Cardiac septum (tissue), 1 donor: ENCODE measurements at regions not wholly inside any gene's neighbourhood (a gene's known extent, or its start where the extent isn't known, plus 50 kb on each side); places are given as distances from the start of the nearest gene placed in this dataset.

Experiments
- DNase-seq: peaks from one replicate; pipeline ENCODE4 v3.0.0-alpha.2; 2020; ENCODE audit warnings: low spot score
- intact Hi-C: fragments of 100-400 bp; cut with DNase I; formaldehyde crosslinking; loops from one replicate; pipeline ENCODE4 v1.14.0; 2022
- donor health status: DM: no; HTN: no; CAD: no.

DNA sequence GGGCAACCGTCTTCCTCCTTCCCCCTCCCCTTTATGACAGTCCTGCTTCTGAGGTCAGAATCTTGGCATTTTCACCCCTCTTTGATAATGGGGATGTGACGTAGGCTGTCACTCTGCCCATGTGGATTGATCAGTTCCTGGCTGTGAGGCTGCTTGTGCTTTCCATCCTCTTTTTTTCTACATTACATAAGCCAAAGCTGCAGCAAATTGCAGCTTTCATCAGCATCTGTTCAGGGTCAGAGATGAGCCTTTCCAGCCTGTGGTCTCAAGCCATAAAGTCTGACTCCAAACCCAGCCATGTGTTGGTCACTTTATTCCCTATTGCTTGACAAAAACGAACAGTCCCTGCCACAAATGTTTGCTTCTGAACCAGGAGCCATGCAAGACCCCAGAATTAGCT, 535.1 kb downstream of the CDH11 start:
- intact Hi-C loops = no loop called here
- no peak for DNase-seq

DNA sequence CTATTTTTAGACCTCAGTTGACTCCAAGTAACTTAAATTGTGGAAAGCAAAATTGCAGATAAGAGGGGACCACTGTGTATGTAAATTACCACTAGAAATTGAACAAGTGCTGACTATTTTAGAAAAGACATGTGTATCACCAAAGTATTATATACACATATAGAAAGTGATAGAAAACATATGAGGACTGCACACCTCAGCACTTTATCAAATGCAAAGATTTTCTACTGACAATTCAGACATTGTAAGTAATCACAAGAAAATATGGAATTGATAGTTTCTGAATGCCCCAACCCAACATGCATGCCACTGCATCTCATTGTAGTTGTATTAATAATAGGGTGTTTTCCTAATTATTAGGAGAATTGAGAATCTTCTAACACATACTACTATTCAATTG, 536.5 kb downstream of the CDH11 start:
- no peak for DNase-seq
- intact Hi-C loops = no loop called here

DNA sequence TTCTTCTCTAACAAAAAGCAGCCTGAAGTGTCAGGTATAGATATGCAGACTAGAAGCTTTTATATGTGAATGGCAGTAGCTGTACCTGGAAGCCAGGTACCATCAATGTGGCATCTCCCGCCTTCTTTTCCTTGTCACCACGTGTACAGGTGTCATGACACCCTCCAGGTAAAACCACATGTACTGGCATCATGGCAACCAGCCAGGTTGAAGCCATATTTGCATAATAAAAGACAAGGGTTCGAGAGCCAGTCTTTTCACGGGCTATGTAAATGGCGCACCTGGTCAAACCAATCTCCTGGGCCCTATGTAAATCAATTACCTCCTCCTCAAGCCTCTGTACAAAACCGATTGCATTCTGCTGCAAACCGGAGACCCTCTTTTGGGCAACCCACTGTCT, 541.3 kb downstream of the CDH11 start:
- no peak for DNase-seq
- intact Hi-C loops = no loop called here

DNA sequence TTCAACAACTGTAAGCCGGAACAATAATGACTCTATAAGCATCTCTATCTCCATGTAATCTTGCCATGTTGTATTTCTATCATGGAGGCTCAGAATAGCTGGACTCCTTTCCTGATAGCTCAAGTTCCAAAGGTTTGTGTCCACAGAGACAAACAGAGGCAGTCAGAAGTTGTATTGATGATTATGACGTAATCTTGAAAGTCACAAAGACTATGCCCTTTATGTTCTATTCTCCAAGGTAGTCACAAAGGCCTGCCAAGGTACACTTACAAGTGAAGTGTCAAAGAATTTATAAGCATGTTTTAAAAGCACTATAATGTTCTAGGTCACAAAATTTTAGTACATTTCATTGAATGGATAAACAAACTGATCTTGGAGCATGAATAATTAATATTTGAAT, 542.2 kb downstream of the CDH11 start:
- intact Hi-C loops = no loop called here

DNA sequence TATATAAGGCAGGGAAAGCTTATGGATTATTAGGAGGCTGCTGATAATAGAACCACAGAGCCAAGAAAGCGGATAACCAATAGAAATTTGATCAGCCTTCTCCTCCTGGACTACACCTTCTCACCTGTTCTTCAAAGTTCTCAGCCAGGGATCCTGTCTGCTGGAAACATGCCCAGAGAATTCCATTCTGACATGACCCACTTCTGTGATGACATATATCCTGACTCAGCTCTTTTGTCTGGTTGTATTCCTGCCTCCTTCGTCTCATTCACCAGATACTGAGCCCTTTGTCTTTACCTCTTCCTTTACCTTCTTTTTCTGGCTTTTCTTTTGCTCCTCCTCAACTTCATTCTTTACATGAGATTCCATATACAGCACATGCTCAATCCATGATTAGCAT, 576.1 kb downstream of the CDH11 start:
- DNase-seq = no peak
- intact Hi-C loops = no loop called here

More for the DNA sequence above, 542.2 kb downstream of the CDH11 start:
- no peak for DNase-seq

DNA sequence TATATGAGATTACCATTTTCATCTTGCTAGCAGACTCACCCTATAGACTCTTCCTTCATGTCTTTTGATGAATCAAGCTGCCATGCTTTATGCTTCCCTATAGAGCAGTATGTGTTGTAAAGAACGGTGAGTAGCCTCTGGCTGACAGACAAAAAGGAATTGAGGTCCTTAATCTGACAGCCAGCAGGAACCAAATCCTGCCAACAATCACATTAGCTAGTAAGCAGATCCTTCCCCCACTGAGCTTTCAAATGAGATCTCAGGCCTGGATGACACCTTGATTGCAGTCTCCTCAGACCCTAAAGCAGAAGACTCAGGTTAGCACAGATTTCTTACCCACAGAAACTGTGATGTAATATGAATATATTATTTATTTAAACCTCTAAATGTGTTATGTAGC, 577.0 kb downstream of the CDH11 start:
- intact Hi-C loops = no loop called here
- DNase-seq = no peak

DNA sequence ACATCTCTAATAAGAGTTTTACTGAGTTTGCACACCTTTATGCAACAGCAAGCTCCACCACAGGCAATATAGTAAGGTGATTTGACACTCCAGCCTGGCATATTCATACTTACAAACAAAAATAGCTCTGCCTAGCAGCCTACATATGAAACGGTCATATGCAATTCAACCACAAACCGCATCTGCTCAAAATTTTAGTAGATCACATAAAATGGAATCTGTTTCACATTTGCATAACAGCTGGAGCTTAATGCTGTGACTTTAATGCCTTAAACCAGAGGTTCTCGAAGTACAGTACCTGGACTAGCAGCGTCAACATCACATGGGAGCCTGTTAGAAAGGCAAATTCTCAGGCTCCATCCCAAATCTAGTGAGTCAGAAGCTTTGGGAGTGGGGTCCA, 578.4 kb downstream of the CDH11 start:
- no peak for DNase-seq
- intact Hi-C loops = no loop called here

DNA sequence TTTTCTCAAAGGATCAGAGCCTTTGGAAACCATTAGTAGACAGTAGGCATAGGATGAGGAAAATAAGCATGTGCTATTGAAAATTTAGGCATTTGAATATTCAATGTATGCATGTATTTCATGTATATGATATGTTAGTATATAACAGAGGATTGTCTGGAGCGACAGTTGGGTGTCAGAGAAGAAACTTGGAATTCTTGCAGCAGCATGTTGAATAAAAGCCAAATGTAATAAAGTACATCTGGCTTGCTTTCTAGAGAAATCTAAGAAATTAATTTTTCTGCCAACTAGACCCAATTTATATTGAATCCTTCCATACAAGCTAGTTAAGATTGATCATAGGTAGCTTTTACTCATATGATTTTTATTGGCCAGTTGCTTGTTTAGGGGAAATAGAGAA, 578.8 kb downstream of the CDH11 start:
- intact Hi-C loops = no loop called here

DNA sequence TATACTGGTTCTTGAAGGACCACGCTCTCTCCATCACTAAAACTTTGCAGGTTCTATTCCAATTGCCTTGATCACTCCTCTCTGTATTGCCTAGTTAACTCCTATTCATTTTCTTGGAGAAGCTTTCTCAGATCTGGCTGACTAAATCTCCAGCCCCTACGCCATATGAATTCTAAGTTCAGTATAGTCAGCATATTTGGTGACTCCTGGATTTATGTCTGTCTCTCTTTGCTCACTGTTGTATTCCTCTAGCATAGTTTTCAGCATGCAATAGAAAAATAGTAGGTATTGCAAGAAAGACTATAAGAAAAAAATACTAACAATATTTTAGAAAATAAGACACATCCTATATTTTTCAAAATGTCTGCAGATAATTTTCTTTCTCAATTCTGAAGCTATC, 579.7 kb downstream of the CDH11 start:
- intact Hi-C loops = no loop called here
- DNase-seq = no peak

More for the DNA sequence above, 578.8 kb downstream of the CDH11 start:
- no peak for DNase-seq

DNA sequence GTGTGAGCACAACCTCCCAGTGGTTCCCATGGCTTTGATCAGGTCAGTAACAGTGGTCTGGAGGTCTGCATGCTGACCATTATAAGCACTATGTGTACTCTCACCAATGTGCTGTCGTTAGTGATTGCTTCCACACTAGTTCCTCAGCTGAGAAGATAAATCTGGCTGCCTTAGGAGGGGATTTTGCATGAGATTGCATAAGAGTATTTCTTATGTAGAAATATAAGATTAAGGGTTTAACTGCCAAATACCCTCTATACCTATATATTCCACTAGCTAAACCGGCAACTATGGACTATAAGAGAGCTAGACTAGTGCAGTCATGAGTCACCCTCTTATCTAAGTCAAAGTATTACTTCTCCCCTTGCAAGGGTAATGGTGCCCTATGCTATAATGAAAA, 580.2 kb downstream of the CDH11 start:
- intact Hi-C loops = no loop called here
- no peak for DNase-seq

DNA sequence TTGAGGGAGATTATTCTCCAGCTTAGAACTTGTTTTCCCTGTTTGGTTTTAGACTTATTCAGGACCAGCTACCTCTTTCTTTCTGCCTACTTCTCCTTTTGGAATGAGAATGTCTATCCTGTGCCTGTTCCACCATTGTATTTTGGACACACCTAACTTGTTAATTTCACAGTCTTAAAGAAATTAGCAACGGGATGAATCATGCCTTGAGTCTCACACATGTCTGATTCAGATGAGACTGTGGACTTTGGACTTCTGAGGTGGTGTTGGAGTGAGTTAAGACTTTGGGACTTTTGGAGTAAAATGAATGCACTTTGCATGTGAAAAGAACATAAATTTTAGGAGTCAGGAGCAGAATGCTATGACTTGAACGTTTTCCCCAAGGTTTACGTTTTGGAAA, 581.4 kb downstream of the CDH11 start:
- DNase-seq = no peak

DNA sequence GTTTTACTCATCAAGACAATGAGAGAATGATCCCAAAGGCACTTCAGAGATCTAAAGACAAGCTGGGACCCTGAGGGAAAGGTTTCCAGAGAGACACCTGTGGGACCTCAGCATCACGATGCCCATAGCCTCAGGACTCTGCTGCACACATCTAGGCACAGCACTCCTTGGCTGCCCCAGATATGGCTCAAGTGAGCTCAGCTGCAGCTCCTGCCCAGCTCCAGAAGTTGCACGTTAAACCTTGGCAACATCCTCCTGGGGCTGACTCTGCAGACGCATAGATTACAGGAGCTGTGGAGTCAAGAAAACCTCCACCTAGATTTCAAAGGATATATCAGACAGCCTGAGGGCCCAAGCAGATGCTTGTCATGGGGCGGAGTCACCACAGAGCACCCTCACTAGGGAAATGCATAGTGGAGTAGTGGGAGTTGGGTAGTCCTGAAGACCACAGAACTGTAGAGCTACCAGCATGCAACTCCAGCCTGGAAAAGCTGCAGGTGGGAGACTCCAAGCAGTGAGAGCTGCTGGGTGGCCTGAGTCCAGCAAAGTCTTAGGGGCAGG, 582.0 kb downstream of the CDH11 start:
- no peak for DNase-seq

More for the DNA sequence above, 581.4 kb downstream of the CDH11 start:
- intact Hi-C loops = no loop called here

DNA sequence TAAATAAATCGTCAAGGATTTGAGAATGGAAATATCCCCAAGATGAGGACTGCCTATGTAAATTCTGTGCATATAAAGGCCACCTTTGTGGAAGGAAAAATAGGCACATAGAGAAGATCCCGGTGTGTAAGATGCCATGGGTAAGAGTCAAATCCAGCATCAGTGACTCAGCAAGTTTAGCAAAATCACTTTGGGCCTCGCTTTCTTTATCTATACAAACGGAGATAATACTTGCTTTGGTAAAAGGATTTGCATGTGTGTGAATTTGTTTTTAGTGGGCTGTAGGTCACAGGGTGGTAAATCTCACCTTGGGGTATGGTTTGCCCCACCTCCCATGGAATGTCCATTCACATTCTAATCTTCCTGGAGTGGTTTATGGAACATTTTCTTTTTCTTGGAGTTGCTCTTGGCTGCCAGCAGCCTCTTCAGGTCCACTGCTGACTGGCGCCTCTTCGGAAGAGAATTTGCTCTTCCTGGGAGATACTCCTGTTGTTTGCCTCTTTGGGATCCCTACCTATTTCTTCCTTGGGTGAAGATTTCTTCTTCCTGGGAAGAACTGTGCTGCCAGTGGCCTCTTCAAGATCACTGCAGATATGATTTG, 587.6 kb downstream of the CDH11 start:
- no peak for DNase-seq
- intact Hi-C loops = no loop called here

More for the DNA sequence above, 582.0 kb downstream of the CDH11 start:
- intact Hi-C loops = no loop called here

DNA sequence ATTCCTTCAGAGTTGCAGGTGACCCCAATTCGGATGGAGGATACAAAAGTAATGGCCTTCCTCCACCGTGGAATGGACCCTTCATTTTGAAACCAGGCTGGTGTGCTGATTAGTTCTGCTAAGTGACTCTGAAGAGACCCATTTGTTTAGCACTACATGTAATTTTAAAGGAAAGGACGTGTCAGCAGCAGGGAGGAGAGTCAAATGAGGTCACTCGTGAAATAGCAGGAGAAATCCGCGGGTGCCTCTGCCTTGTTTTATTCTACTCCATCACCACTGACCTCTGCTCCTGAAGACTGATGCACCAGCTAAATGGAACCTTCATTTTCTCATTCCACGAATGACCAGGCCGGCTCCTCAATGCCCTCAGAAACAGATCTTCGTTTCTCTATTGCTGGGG, 589.2 kb downstream of the CDH11 start:
- no peak for DNase-seq
- intact Hi-C loops = no loop called here

DNA sequence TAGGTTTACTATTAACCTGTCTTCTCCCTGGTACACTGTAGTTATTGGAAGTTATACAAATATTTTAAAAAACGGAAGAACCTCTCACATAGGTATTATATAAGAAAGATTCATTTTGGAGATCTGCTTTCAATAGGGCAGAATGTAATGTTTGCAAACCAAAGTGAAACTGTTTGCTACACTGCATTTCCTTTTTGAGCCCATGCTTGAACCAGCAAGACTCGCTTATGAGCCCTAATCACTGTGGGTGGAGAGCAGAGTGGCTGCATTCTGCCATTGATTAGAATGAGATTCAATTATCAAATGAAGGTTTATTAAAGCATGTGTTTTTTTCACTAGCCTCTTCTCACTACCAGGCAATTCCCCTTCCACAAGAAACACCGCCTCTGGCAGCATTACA, 589.7 kb downstream of the CDH11 start:
- intact Hi-C loops = no loop called here
- no peak for DNase-seq

DNA sequence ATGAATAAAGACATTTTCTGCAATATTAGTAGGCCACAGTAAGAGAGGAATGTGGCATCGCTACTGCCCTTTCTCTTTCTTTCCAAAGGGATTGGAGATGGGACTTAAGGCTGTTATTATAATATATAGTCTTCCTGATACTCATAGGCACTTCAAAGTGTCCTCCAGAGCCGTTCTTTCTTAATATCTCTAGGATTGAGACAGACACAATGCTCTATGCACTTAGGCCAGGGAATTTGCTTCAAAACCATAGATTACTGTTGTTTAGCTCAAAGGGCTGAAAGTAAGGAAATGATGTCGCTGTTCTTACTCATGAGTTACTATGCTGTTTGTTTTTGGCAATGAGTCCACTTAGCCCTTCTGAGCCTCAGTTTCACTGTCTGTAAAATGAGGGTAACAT, 590.5 kb downstream of the CDH11 start:
- no peak for DNase-seq
- intact Hi-C loops = no loop called here

DNA sequence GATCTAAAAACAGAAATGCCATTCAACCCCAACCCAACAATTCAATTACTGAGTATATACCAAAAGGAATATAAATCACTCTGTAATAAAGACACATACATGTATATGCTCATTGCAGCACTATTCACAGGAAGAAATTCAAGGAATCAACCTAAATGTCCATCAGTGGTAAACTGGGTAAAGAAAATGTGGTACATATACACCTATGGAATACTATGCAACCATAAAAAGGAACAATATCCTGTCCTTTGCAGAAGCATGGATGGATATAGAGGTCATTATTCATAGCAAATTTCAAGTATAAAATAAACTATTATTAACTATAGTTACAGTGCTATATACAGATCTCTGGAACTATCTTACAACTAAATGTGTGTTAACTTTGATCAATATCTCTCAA, 599.3 kb downstream of the CDH11 start:
- intact Hi-C loops = no loop called here
- DNase-seq = no peak

DNA sequence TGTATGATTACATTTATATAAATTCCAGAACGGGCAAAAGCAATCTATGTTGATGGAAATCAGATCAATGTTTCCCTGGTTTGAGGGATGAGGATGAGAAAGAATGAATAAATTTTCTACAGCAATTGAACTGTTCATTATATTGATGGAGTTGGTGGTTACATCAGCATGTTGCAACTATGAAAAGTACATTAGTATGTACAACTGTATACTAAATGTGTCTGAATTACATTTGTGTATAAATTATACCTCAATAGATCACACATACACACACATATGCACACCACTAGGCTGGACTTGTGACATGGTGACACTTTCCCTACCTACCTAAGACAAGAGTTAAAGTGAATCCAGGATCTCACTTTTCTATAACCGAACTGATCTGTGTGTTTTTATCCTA, 608.0 kb downstream of the CDH11 start:
- DNase-seq = no peak
- intact Hi-C loops = no loop called here

DNA sequence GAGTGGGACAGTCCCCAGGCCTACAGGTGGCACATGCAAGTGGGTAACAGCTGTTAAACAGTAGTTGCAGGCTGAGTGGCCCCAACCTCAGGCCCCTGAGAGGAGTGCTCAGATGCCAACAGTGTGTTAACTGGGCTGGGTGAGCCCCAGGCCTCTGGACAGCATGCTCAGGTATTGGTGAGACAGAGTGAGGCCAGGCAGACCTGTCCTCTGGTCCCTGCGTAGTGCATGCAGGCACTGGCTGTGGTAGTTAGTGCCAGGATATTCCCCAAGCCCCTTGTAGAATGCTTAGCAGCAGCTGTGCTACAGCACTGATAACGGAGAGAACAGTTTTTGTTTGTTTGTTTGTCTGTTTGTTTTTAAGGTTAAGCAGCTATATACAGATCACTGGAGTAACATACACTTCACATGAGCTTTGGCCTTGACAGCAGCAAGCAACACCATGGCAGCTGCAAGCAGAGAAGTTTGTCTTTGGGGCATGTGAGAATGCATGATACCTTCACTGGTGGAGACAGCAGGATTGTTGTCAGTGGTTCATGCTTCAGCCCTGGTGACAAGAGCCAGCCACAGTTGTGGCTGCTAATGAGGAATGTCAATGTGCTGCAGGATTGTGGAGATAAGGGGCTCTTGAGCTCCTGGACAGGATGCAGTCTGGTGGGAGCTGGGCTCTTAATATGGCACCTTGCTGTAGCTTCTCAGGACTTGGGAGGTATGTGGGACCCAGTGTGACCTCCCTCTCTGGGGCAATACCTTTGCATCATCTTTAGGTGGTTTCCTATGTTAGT, 614.4 kb downstream of the CDH11 start:
- intact Hi-C loops = no loop called here
- DNase-seq = no peak

DNA sequence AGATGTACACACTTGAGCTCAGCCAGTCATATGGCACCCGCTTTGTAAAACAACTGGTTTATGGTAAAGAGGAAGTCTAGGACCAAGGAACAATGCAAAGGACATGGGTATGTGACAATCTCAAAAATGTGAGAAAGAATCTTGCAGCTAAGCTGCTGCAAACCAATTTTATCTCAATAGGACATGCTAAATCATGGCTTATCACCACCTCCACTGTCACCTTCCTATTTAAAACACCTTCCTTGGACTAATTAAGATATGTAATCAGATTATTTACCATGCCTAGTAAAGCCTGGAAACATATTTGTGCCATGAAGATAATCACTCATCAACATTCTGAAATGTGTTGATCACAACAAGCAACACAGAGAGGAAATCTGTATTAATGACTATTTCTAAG, 622.7 kb downstream of the CDH11 start:
- intact Hi-C loops = no loop called here

DNA sequence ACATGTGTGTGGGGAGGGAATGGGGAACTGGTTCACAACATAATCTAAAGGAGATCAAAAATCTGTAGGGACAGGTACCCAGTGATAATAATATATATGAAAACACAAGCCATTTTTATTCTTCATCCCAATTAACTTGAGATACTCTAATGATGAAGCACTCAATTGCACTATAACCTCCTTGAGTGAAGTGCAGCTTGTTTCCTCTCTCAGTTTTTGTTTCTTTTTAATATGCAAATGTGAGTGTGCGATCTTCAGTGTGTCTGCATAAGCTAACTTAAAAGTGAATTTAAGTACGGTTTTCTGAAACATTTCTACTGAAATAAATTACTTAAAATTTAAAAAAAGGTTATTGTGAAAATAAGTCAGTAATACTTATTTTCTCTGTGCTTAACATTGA, 623.5 kb downstream of the CDH11 start:
- intact Hi-C loops = no loop called here

More for the DNA sequence above, 622.7 kb downstream of the CDH11 start:
- DNase-seq = no peak

More for the DNA sequence above, 623.5 kb downstream of the CDH11 start:
- DNase-seq = no peak
